ENCODE measurements at regions not wholly inside any gene's neighbourhood (a gene's known extent, or its start where the extent isn't known, plus 50 kb on each side); places are given as distances from the start of the nearest gene placed in this dataset.

DNA sequence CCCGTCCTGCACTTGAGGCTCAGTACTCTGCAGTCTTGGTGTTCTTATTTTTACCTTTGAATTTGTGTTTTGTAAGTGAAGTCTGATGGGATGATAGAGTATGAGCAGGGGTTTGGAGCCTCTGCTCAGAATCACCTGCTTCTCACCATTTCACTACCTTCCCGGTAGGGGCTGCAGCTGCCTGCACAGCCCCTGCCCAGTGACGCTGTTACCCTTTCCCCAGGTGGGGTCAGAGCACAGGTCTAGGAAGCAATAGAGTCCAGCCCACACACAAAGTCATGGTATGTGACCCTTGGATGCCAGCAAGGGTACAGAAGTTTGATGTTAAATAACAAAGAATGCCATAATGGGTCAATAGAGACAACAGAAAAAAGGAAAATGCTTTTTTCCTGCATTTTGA lies 101.8 kb upstream of the TCF21 start:
- Histone ChIP-seq H4K20me1 (replicated peaks; ENCODE audit: control insufficient read depth, extremely low read depth, insufficient read depth, low read length) (no peaks in the 10 kb centered on the region), H3K4me3 (replicated peaks in 1 of 3; ENCODE audit: insufficient read depth in 1 of 3, low read depth in 1 of 3, low read length in 3 of 3) (no peak overlapping the region), H3K4me2 (ENCODE audit: insufficient read depth, low read length) (no peak overlapping the region), H3K27me3 (ENCODE audit: control insufficient read depth in 2 of 2, insufficient read depth in 2 of 2, low read length in 2 of 2) (no peaks in the 10 kb centered on the region), H3K79me2 (ENCODE audit: control insufficient read depth, insufficient read depth, low read length) (no peaks in the 10 kb centered on the region), H3K27ac (ENCODE audit: insufficient read depth, low read depth, low read length) (no peak overlapping the region), H3K4me1 (ENCODE audit: control insufficient read depth, extremely low read depth, insufficient read depth, low read length) (no peaks in the 10 kb centered on the region), H3K9ac (replicated peaks; ENCODE audit: extremely low read depth, insufficient read depth, low read length) (no peak overlapping the region), H2AFZ (ENCODE audit: low read depth, low read length) (no peak overlapping the region), H3K36me3 (ENCODE audit: control insufficient read depth in 2 of 2, extremely low read depth in 1 of 2, insufficient read depth in 2 of 2, low read length in 2 of 2) (no peaks in the 10 kb centered on the region), H3K9me1 (replicated peaks; ENCODE audit: control insufficient read depth, extremely low read depth, insufficient read depth, low read length) (no peaks in the 10 kb centered on the region), H3K9me3 (replicated peaks; ENCODE audit: control insufficient read depth, insufficient read depth, low read length) (no peaks in the 10 kb centered on the region)
- FAIRE-seq (no peak), DNase-seq (ENCODE audit: low read depth, low spot score) (no peak)
- dilution Hi-C loops (cut with MboI; ENCODE audit: extremely low pct_ligation_motif_present, low sequenced_read_pairs) = no loop called here
- no peak for TF ChIP-seq POLR2AphosphoS5 (IDR thresholded peaks at IDR 0.05; ENCODE audit: insufficient read depth, low read depth, low read length)
- no peak for TF ChIP-seq FOS (IDR thresholded peaks at IDR 0.05; ENCODE audit: borderline replicate concordance, insufficient read depth, low read length)
- no peak for TF ChIP-seq MYC (IDR thresholded peaks at IDR 0.05; ENCODE audit: low read depth, low read length)
- TF ChIP-seq EZH2 (IDR thresholded peaks at IDR 0.05; ENCODE audit: borderline replicate concordance, low read depth, low read length, severe bottlenecking) = no peak
- no peak for TF ChIP-seq JUN (IDR thresholded peaks at IDR 0.05; ENCODE audit: borderline replicate concordance, insufficient read depth, insufficient read length, low read depth)
- no peak for TF ChIP-seq GATA2 (IDR thresholded peaks at IDR 0.05; ENCODE audit: insufficient read depth, insufficient read length, low read depth, low read length)
- TF ChIP-seq MAX (IDR thresholded peaks at IDR 0.05; ENCODE audit: insufficient read depth, insufficient read length) = no peak
- TF ChIP-seq, protein P1, sequence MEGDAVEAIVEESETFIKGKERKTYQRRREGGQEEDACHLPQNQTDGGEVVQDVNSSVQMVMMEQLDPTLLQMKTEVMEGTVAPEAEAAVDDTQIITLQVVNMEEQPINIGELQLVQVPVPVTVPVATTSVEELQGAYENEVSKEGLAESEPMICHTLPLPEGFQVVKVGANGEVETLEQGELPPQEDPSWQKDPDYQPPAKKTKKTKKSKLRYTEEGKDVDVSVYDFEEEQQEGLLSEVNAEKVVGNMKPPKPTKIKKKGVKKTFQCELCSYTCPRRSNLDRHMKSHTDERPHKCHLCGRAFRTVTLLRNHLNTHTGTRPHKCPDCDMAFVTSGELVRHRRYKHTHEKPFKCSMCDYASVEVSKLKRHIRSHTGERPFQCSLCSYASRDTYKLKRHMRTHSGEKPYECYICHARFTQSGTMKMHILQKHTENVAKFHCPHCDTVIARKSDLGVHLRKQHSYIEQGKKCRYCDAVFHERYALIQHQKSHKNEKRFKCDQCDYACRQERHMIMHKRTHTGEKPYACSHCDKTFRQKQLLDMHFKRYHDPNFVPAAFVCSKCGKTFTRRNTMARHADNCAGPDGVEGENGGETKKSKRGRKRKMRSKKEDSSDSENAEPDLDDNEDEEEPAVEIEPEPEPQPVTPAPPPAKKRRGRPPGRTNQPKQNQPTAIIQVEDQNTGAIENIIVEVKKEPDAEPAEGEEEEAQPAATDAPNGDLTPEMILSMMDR (IDR thresholded peaks at IDR 0.05; ENCODE audit: extremely low read depth in 1 of 2, insufficient read depth in 1 of 2, low read depth in 1 of 2, low read length in 2 of 2) = no peak
- TF ChIP-seq POLR2A (IDR thresholded peaks at IDR 0.05; ENCODE audit: low read depth, low read length) = no peak
- CTCF ChIA-PET = no interaction called here
- POLR2A ChIA-PET = no interaction called here
- BruUV-seq (replicated peaks) = no TSS peak
- intact Hi-C loops (cut with micrococcal nuclease) = no loop called here
